Myocyte (in vitro differentiated cells): ENCODE measurements at regions not wholly inside any gene's neighbourhood (a gene's known extent, or its start where the extent isn't known, plus 50 kb on each side); places are given as distances from the start of the nearest gene placed in this dataset.

Experiments
- DNase-seq: peaks from one replicate; pipeline ENCODE4 v3.0.0-alpha.2; 2012; ENCODE audit warnings: low read depth

DNA sequence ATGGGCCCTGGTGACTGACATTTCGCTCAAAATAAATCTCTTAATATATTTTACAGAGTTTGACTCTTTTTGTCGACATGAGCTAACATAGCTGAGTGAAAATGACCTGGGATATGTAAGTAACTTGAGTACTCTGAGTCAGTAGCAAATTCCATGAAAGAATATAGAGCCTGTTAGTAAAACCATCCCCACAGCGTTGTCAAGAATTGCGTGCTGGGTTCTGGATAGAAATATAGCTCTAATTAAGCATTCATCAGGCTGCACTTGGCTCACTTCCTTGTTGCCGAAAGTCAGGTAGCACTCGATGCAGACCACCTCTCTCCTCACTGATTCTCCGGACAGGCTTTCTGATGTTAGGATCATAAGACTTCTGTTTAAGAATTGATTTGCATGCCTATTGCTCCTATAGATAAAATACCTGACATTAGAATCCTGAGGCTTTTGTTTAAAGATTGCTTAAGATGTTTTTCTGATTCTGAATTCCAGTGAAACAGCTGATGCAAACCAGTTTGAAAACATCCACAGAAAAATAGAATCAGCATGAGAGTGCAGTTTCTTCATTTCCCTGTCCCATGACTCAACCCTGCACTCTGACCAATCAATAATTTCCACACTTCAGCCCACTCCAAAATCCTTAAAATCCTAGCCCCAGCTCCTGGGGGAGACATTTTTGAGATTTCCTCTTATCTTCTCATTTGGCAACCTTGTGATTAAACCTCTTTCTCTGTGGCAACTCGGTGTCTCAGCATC, 310.6 kb downstream of the DIRAS2 start:
- peak; percentile 43 for DNase-seq

DNA sequence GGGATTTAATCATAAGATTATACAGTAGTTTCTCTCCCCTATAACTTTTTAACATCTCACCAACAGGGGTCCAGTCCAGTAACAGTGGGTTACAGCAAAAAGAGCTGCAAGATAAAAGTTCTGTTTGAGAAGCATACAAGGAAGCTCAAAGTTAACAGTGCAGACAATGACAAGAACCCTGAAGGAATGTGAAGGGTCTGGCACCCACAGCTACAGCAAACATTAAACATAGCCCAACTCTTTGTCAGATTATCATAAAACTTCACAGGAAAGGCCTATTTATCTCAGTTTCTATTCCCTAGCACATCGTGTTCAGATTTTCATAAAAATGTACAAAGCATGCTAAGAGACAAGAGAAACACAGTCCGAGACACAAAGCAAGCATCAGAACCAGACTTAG, 309.4 kb downstream of the DIRAS2 start:
- no peak for DNase-seq

DNA sequence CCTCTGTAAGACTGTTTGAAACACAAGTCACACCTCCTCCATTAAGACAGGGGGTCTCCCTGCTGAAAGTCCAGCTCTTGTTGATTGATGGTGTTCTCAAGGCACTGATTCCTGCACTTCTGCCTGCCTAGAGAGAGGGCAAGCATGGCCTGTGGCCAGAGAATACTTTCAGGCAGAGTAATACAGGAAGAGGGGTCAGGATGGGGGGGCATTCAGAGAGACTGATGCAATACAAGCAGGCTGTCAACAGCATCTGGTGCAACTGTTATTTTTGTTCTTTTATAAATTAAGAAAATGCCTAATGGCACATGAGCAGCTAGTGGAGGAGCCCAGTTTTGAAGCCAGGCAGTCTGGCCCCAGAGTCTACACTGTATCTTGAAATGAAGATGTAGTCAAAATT, 302.2 kb downstream of the DIRAS2 start:
- DNase-seq = peak; percentile 33

DNA sequence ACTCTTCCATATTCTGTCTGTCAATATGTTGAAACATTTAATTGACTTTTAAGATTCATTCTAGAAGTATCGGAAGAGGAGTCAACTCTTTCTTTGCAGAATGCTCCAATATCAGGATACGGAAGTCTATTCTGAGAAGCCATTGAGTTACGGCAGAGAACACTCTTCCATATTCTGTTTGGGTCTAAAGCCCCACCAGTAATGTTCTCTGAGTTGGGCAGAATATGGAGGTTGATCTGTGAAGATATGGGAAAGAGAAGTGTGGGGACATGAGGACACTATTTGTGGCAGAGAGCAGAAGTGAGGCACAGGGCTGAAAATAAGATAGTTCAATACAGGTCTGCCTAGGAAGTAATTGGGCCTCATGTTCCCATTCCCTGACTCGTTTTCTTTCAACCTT, 300.0 kb downstream of the DIRAS2 start:
- no peak for DNase-seq

DNA sequence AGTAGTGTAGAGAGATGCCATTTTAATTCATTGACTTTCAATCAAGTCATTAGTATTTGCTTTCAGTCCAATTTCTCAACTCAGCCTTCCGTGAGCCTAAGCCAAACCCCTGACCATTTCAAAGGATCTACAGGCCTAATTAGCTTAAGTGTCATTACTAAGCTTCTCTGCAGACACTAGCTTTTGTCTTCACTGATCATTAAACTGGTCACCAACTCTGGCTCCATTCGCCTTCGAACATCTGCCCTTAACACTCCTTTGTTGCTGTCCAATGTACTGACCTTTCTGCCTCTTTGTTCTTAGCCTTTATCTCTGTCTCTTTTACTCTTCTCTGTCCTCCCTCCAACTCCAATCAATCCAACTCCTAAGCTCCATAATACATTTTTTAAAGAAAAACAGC, 299.3 kb downstream of the DIRAS2 start:
- DNase-seq = peak; percentile 51

DNA sequence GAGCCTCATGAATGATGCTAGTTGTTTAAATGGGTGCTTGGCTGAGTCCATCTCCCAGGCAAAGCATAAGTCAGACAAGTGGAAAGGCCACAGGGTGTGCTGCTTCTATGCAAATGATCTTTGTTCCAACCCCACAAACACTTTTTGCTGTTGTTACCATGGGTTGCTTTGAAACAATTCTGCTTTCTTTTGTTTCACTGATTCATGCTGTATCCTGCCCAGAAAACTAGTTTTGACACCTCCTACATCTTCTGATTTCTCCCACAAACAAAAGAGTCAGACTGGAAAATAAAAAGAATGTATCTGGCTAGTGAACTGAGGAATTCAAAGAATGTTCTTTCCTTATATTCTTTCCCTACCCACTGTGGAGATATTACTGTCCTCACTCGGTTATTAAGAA, 298.6 kb downstream of the DIRAS2 start:
- peak; percentile 13 for DNase-seq

DNA sequence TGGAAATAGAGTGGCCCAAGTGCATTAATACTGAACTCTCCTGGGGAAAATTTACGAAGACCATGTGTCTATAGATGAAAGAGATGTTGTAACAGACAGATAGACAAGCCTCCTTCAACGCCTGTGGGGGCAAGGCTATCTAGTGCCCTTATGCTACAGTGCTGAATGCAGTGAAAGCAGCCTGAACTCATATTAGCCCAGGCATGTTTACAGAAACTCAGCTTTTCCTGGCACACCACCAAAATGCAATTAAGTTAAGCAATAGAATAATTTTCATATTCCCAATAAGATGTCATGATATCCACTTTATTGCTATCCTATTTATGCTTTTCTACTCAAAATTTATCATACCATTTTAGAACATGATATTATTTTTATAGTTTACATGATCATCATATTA, 277.0 kb downstream of the DIRAS2 start:
- DNase-seq = no peak

DNA sequence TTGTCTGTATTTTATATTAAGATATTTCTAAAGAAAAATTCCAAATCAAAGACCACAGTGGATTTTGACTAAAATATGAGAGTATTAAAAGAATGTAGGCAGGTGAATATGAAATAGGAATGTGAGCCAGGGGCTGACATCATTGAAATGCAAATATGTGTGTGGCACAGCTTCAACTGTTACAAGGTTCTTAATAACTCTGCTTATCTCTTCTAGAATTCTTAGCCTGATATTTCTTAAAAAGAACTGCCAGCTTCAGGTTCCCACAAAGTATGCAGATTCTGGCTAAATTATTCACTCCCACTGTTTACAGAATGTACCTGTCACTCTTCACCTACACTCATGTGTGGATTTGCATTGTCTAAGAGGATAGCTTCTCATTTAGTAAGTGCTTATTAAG, 274.4 kb downstream of the DIRAS2 start:
- DNase-seq = no peak

DNA sequence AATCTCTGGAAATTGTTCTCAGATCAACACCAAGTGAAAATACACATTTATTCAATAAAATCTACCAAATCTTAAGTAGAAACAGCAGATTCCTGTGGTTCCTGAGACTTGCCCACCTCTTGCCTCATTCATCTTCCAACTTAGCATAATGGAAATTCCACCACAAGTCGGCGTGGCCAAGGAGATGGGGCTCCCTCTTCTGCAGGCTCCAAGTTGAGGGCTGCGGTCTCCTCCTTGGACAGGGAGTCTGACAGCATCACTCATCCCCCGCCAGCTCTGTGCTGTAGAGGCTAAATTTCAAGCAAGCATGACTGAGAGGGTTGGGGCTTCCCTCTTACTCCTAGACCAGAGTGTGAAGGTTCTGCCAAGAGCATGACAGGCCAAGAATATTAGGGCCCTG, 273.7 kb downstream of the DIRAS2 start:
- no peak for DNase-seq

DNA sequence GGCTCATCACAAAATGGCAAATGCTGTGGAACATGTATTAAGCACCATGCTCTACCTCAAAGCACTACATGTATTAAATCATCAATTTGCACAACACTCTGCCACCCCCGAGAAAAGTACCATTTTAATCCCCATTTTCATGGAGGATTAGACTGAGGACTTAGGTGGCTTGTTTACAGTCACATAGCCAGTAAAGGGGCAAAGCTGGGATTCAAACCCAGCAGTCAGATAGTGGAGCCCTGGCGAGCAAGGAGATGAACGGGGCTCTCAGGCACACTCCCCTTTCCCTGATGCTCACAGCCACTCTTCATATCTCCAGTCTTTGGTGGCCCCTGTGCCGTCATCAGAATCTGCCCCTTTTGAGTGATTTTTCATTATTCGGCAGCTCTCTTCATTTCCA, 262.9 kb downstream of the DIRAS2 start:
- no peak for DNase-seq

DNA sequence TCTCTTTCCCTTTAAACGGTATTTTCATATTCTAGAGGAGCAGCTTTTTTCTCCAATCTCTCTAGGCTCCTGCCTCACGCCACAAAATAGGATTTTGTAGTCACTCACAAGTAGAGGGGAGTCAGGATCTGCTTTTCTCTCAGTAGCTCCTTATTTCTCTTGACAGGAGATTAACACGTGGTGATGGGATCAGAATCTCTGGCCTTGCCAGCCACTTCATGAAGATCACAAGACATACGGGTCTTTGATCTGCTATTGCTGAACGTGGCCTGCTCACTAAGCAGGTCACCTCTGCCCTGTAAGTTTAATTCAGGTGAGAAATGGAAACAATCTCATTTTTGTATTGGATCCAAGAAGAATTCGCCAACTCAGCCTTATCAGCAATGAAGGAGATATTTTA, 257.5 kb downstream of the DIRAS2 start:
- no peak for DNase-seq

DNA sequence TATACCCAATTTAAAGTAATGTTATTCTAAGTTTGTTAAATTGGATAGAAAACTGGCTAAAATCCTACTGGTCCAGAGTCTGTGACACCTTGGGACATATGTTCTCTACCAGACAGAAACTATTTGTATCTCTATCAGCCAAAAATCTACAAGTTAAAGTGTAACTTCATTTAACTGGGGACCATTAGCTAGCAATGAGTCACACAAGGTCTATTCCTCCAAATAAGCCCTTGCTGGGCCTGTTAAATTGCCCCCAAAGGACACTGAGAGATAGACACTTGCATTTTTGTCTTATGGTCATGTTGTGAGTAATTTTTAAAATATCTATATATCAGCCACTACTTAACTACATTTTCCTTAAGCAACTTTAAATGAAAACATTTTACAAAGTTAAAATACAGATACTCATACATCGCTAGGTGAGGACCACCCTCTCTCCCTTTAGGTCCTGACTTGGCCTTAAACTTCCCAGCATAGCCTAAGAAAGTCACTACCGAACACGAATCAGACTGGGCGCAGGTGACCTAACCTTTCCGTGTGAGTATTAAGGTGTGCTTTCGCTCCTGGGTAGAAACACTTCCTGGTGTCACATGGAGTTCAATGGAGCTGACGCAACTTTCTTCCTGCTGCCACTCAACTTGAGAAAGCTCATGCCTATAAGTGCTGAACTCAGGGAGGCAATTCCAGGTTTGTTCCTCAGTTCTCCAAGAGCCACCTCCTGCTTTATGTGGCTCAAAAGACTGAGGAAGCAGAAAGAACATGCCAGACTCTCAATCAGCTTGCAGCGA, 249.1 kb downstream of the DIRAS2 start:
- no peak for DNase-seq

DNA sequence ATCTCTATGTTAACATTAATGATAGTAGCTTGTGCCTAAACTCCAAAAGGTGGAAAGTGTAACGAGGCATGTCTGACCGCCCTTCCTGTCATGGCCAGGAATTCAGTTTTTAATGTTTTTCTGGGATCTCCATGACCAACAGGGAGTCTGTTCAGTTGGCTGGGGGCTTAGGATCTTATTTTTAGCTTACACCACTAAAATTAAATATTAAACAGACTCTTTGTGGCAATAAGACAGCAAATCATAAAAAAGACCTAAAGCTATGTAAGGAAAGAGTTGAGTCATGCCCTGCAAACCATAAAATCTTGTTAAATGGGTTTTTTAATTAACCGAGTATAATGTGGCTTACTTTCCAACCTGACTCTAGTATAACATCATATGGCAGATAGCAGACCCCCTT, 247.8 kb downstream of the DIRAS2 start:
- no peak for DNase-seq

DNA sequence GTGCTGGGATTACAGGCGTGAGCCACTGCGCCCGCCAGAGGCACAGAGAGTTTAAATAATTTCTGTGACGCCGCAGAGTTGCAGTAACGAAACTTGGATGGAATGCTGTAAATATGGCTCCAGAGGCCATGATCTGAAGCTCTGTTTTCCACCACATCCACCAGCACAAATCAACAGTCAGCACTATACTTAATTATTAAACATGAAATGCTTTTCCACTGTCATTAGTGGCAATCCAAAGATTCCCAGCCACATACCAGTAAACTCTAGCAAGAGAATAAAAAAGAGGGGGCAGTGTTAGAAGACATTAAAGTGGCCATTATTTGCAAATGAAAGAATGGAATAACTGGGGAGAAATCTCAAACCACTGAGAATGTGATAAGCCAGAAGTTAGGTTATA, 242.5 kb downstream of the DIRAS2 start:
- DNase-seq = no peak

DNA sequence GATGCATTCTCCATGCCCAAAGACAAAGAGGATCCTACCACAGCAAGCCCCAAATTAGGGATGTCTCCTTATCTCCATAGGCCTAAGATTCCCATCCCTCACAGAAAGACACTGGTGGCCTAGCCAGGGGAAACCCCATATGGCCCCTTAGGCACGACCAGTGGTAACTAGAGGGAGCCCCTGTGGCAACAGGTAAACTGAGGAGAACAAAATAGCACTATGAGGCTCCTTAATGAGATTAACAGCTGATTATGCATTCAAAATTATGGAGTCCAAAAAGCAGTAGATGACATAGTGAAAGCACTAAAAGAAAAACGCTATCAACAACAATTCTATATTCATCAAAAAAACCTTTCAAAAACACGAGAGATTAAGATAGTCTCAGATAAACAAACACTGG, 234.0 kb downstream of the DIRAS2 start:
- DNase-seq = no peak

DNA sequence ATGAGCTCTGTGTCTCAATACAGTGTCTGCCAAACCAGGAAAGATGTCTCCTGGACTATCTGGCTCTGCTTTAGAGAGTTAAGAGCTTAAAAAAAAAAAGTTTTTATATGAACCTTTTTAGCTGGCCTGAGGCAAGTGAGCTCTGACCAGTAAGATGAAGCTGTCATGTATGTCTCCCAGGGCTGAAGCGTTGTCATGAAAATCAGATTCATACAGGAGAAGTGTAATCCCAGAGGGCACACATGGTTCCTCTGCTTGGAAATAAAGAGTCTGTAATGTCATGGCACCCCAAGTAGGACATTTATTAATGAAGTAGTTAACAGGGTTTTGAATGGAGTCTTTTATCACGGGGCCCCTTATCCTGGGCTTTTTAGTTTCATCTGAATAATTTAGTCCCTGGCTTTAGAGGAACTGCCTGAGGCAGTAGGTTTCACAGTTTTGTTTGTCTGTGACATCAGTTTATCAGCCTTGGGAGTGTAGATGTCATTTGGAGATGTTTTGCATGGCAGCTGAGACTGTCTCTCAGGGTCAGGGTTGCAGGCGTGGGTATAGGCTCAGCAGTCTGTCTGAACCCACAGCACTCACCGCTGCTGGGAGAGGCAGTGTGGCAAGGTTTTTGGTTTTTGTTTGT, 223.3 kb downstream of the DIRAS2 start:
- no peak for DNase-seq

DNA sequence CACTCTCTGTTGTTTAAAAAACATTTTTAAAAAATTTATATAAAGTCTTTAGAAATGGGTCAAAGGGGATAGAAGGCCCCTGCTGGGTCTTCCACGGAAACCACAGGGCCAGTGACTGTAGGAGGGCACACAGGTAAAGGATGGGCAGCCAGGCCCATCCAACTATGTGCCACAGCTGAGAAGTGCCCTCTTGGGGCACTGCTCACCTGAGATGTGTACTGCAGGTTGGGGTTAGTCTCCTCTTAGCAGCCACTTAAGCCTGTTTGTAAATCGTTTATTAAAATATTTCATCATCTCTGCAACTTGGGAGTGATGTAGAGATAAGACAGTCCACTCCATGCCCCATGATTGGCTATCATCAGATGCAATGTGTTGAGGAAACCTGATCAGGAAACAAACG, 222.4 kb downstream of the DIRAS2 start:
- DNase-seq = no peak

DNA sequence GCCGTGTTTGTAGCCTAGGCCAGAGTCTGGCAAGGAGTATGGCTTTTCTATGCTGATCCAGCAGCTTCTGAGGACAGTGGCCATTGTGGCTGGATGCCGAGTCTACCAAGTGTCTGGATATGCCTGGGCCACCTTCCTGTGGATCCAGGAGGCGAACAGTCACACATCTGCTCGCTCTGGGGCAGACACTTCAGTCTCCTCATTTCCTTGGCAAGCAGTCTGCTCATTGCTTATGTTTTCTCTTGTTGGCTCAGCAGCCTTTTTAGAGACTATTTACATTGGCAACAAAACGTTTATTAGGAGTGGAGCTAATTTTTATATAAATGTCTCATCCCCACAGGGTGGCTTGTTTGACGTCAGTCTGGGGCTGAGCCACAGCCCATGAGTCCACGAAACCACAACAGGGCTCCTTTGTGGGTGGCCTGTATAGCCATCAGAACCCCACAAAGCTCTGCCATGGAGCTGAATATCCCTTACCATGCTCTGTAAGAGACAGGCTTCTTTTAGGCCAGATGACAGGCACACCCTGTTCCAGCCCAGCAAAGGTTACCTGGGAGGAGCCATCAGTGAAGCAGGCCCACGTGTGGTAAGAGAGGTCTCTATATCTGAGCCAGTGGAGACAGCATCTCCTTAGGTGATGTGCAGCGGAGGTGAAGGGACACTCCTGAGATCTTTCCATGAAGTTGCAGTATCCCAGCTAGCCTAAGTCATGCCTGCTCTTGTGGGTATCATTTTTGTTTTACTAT, 221.7 kb downstream of the DIRAS2 start:
- no peak for DNase-seq

DNA sequence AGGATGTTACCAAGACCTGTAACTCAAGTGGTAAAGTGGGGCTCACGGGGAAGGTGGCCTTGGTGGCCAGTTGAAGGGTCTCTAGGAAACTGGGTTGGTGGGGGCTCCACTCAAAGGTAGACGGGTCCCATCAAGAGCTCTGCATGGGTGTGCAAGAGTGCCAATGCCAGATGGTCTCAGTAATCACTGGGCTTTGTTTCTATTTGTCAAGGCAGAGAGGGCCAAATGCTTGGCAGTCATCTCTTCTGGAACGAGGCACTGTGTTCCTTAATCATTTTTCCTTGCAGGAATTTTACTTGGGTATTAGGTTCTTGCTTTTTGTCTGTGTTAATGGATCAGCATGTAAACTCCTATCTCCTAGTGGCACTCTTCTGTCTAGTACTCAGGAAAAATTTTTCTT, 220.8 kb downstream of the DIRAS2 start:
- no peak for DNase-seq

DNA sequence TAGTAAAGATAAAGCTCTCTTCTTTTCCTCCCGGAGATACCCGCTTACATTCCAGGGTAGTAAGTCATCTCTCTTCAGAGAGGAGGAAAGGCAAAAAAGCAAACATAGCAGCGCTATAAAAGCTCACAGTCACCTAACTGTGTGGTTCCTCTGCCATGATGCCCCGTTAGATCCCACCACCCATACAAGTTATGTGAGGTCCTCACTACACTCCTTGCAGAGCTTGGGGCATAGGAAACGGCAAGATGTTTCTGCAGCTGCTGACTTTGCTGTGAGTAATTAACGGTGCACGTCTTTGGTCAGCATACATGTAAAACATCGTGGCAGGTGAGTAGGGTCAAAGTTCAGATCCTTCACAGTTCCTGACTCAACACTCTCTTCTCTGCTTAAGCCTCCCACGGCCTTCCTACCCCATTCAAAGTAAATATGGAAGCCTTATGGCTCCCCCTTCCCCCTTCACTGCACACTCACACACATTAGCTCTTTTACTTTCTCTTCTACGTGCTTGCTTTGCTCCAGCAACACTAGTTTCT, 218.9 kb downstream of the DIRAS2 start:
- no peak for DNase-seq

DNA sequence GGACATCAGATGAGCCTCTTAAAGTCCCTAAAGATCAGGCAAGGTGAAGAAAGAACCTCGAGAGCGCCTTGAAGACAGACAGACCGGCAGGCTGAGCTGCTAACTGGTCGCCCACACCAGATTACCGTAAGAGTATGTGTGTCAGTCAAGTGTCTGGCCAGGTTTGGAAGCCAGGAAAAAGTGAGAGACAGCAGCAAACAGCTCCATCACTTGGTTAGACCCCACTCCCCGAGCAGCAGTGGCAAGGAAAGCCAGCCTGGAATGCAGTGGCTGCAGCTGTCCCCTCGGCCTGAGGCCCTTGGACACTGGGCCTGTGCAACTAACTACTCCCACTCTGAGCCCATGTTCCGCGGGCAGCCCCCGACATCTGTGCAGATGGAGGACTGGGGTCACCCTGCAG, 214.1 kb downstream of the DIRAS2 start:
- no peak for DNase-seq

DNA sequence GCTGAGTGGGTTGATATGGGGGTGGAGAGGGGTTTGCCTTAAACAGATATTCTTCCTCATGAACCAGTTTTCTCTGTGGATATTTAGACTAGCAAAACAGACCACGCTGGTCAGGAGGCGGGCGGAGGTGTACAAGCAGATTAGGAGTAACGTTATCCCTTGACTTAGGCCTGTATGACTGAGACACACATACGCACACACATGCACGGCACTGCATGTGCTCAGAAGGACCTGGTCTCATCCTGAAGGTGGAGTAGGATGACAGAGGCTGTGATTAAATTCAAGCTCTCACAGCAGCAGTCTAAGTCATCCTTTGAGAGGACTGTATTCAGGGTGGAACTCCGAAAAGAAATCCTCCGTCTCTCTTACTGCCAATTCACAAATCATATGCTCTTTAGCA, 209.7 kb downstream of the DIRAS2 start:
- DNase-seq = no peak
